ENCODE measurements at regions not wholly inside any gene's neighbourhood (a gene's known extent, or its start where the extent isn't known, plus 50 kb on each side); places are given as distances from the start of the nearest gene placed in this dataset.

DNA sequence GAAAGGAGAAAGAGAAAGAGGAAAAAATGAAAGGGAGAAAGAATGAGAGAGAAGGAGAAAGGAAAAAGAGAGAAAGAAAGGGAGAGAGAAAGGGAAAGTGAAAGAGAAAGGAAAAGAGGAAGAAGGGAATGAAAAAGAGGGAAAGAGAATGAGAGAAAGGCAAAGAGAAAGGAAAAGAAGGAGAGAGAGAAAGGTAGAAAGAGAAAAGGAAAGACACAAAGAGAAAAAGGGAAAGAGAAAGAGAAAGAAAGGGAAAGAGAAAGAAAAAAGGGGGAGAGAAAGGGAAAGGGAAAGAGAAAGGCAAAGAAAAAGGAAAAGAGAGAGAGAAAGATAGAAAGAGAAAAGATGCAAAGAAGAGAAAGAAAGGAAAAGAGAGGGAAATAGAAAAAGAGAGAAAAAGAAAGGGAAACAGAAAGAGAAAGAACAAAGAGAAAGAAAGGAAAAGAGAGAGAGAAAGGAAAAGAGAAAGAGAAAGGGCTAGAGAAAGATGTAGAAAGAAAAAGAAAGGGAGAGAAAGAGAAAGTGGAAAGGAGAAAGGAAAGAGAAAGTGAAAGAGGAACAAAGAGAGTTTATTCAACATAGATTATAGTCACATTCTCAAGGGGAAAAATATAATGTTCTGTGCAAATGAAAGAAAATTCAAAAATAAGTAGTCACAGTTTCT is 165.2 kb downstream of the TMEM38B start:
- ChIA-PET POLR2A (ENCODE audit: partially characterized antibody) (no interaction called here), CTCF (ENCODE audit: partially characterized antibody) (interaction anchor here (1.2 to 2.3 kb wide), 2 partner anchors 18 to 26 kb away, joined by 3 to 17 read pairs; no protein-coding TSS in a partner anchor)
- Histone ChIP-seq H3K18ac (ENCODE audit: extremely low read depth, low read length) (no peak overlapping the region), H3K14ac (ENCODE audit: insufficient read length) (no peak overlapping the region), H4K20me1 (replicated peaks in 1 of 2; ENCODE audit: control insufficient read depth in 1 of 2, insufficient read depth in 2 of 2, low read length in 2 of 2) (no peaks in the 10 kb centered on the region), H2BK12ac (ENCODE audit: low read depth, low read length) (no peak overlapping the region), H4K8ac (ENCODE audit: extremely low read depth, insufficient read depth, low read length) (no peak overlapping the region), H2AK5ac (ENCODE audit: low read depth, low read length) (no peak overlapping the region), H3K79me1 (ENCODE audit: low read depth, low read length) (no peaks in the 10 kb centered on the region), H3K36me3 (ENCODE audit: control insufficient read depth in 2 of 4, insufficient read depth in 4 of 4, low read length in 3 of 4) (no peaks in the 10 kb centered on the region), H2BK15ac (ENCODE audit: low read length) (no peak overlapping the region), H4K91ac (replicated peaks; ENCODE audit: insufficient read length, low read length) (no peak overlapping the region), H2BK5ac (ENCODE audit: low read depth, low read length) (no peak overlapping the region), H4K5ac (ENCODE audit: insufficient read length, low read depth, low read length) (no peak overlapping the region), H2BK120ac (replicated peaks; ENCODE audit: low read depth, low read length) (no peak overlapping the region), H3K27ac (ENCODE audit: low read depth, low read length) (no peak overlapping the region), H3K9ac (replicated peaks in 1 of 4; ENCODE audit: extremely low read depth in 1 of 4, low read depth in 3 of 4, low read length in 3 of 4) (no peak overlapping the region), H3K79me2 (ENCODE audit: control insufficient read depth in 1 of 2, insufficient read depth in 2 of 2, low read length in 2 of 2) (no peaks in the 10 kb centered on the region), H3K4me1 (replicated peaks in 1 of 4; ENCODE audit: control insufficient read depth in 3 of 4, insufficient read depth in 4 of 4, low read length in 3 of 4) (no peaks in the 10 kb centered on the region), H3K4me3 (ENCODE audit: extremely low read depth in 1 of 4, insufficient read depth in 2 of 4, low read depth in 3 of 4, low read length in 4 of 4) (no peak overlapping the region), H2BK20ac (ENCODE audit: low read length) (no peak overlapping the region), H3K23ac (ENCODE audit: insufficient read length) (no peak overlapping the region), H3K9me3 (ENCODE audit: insufficient read depth in 2 of 2, low read depth in 1 of 2, low read length in 1 of 2) (no peaks in the 10 kb centered on the region), H3K4ac (replicated peaks; ENCODE audit: insufficient read length, low read depth, low read length) (no peak overlapping the region), H3K23me2 (ENCODE audit: low read depth, low read length) (peaks cover 3% of the 10 kb centered on the region; the same call in 1 of the 2 replicates), H3K4me2 (ENCODE audit: insufficient read depth in 1 of 2, low read depth in 2 of 2, low read length in 2 of 2) (no peak overlapping the region), H2AFZ (ENCODE audit: low read length) (no peak overlapping the region), H3K56ac (replicated peaks; ENCODE audit: insufficient read length, low read depth, low read length) (no peak overlapping the region), H3K27me3 (replicated peaks in 1 of 4; ENCODE audit: control insufficient read depth in 3 of 4, extremely low read depth in 1 of 4, insufficient read depth in 3 of 4, low read length in 3 of 4) (no peaks in the 10 kb centered on the region)
- DNase-seq (ENCODE audit: low read depth in 1 of 2, low spot score in 2 of 2) (no peak), FAIRE-seq (no peak)
- TF ChIP-seq RXRA (IDR thresholded peaks at IDR 0.05; ENCODE audit: insufficient read depth, low read depth, low read length) (no peak), CREB1 (IDR thresholded peaks at IDR 0.05) (no peak), POU5F1 (IDR thresholded peaks at IDR 0.05; ENCODE audit: low read depth, low read length) (no peak)

All from H1 (cell line).